H9 (cell line): ENCODE measurements at regions not wholly inside any gene's neighbourhood (a gene's known extent, or its start where the extent isn't known, plus 50 kb on each side); places are given as distances from the start of the nearest gene placed in this dataset.

Experiments
- DNase-seq: peaks from one replicate; pipeline ENCODE4 v3.0.0-alpha.2; 2017
- H2AFZ ChIP-seq: one replicate; pipeline ENCODE4 v1.6.1; 2013; ENCODE audit warnings: mild to moderate bottlenecking, low read length, control low read depth, moderate library complexity
- H2AK5ac ChIP-seq: 2 replicates; pipeline ENCODE4 v1.6.1; 2013; ENCODE audit warnings: low read length, control low read depth, mixed read lengths; ENCODE audit not compliant: insufficient read length
- H2BK120ac ChIP-seq: one replicate; pipeline ENCODE4 v1.6.1; 2013; ENCODE audit warnings: low read depth, mild to moderate bottlenecking, low read length, control low read depth, inconsistent platforms; ENCODE audit not compliant: poor library complexity, severe bottlenecking
- H2BK12ac ChIP-seq: 2 replicates; pipeline ENCODE4 v1.6.1; 2013; ENCODE audit warnings: low read length, control low read depth, mixed read lengths, low read depth; ENCODE audit not compliant: insufficient read length
- H2BK15ac ChIP-seq: 2 replicates; pipeline ENCODE4 v1.6.1; 2013; ENCODE audit warnings: low read depth, low read length, control low read depth
- H2BK20ac ChIP-seq: one replicate; pipeline ENCODE4 v1.6.1; 2013; ENCODE audit warnings: low read depth, mild to moderate bottlenecking, low read length, control low read depth, inconsistent platforms; ENCODE audit not compliant: poor library complexity, severe bottlenecking
- H2BK5ac ChIP-seq: 2 replicates; pipeline ENCODE4 v1.6.1; 2013; ENCODE audit warnings: low read length, control low read depth, mixed read lengths; ENCODE audit not compliant: insufficient read length
- H3K14ac ChIP-seq: 2 replicates; pipeline ENCODE4 v1.6.1; 2013; ENCODE audit warnings: low read length, control low read depth; ENCODE audit not compliant: insufficient read depth
- H3K18ac ChIP-seq: 2 replicates; pipeline ENCODE4 v1.6.1; 2013; ENCODE audit warnings: low read depth, mild to moderate bottlenecking, mixed read lengths, low read length, control low read depth; ENCODE audit not compliant: insufficient read length
- H3K23ac ChIP-seq: 2 replicates; pipeline ENCODE4 v1.6.1; 2013; ENCODE audit warnings: low read length, control low read depth, mixed read lengths, low read depth; ENCODE audit not compliant: insufficient read length
- H3K23me2 ChIP-seq: 2 replicates; pipeline ENCODE4 v1.6.1; 2013; ENCODE audit warnings: low read depth, mild to moderate bottlenecking, mixed read lengths, low read length, control low read depth; ENCODE audit not compliant: insufficient read length, poor library complexity, severe bottlenecking
- H3K27ac ChIP-seq: 2 replicates; pipeline ENCODE4 v1.5.1; 2013; ENCODE audit warnings: low read length, control low read depth, mixed read lengths, low read depth; ENCODE audit not compliant: insufficient read length
- H3K27me3 ChIP-seq: 2 replicates; pipeline ENCODE4 v1.6.1; 2013; ENCODE audit warnings: low read length, control low read depth, inconsistent platforms; ENCODE audit not compliant: insufficient read depth
- H3K4ac ChIP-seq: 2 replicates; pipeline ENCODE4 v1.6.1; 2013; ENCODE audit warnings: low read depth, mild to moderate bottlenecking, control low read depth, inconsistent platforms, low read length, moderate library complexity
- H3K4me1 ChIP-seq: 2 replicates; pipeline ENCODE4 v1.6.1; 2013; ENCODE audit warnings: low read length, control low read depth, inconsistent platforms; ENCODE audit not compliant: insufficient read depth
- H3K4me2 ChIP-seq: 2 replicates; pipeline ENCODE4 v1.6.1; 2013; ENCODE audit warnings: low read length, control low read depth, mixed read lengths; ENCODE audit not compliant: insufficient read length, insufficient read depth
- H3K56ac ChIP-seq: 2 replicates; pipeline ENCODE4 v1.6.1; 2013; ENCODE audit warnings: low read depth, mild to moderate bottlenecking, mixed read lengths, low read length, control low read depth; ENCODE audit not compliant: insufficient read length
- H3K79me1 ChIP-seq: 2 replicates; pipeline ENCODE4 v1.6.1; 2013; ENCODE audit warnings: low read depth, mild to moderate bottlenecking, moderate library complexity, low read length, control low read depth, inconsistent platforms; ENCODE audit not compliant: insufficient read depth, poor library complexity, severe bottlenecking
- H3K79me2 ChIP-seq: 2 replicates; pipeline ENCODE4 v1.6.1; 2013; ENCODE audit warnings: low read length, control low read depth, inconsistent platforms; ENCODE audit not compliant: insufficient read depth
- H3K9ac ChIP-seq: 2 replicates; pipeline ENCODE4 v1.6.1; 2013; ENCODE audit warnings: low read length, control low read depth, mixed read lengths; ENCODE audit not compliant: insufficient read length; ENCODE audit errors: extremely low read depth
- H3K9me3 ChIP-seq: one replicate; pipeline ENCODE4 v1.6.1; 2013; ENCODE audit warnings: low read depth, low read length, inconsistent platforms; ENCODE audit not compliant: control insufficient read depth
- H3T11ph ChIP-seq: one replicate; pipeline ENCODE4 v1.6.1; 2013; ENCODE audit warnings: mild to moderate bottlenecking, low read length, control low read depth, inconsistent platforms
- H4K20me1 ChIP-seq: one replicate; pipeline ENCODE4 v1.6.1; 2013; ENCODE audit not compliant: control insufficient read depth, insufficient read length, insufficient read depth
- H4K5ac ChIP-seq: 2 replicates; pipeline ENCODE4 v1.6.1; 2013; ENCODE audit warnings: low read depth, mild to moderate bottlenecking, mixed read lengths, low read length, control low read depth; ENCODE audit not compliant: insufficient read length
- H4K8ac ChIP-seq: replicated peaks from 2 replicates; pipeline ENCODE4 v1.6.1; 2013; ENCODE audit warnings: low read length, control low read depth, mixed read lengths, low read depth; ENCODE audit not compliant: insufficient read length
- H4K91ac ChIP-seq: 2 replicates; pipeline ENCODE4 v1.6.1; 2013; ENCODE audit warnings: low read depth, mild to moderate bottlenecking, moderate library complexity, mixed read lengths, low read length, control low read depth; ENCODE audit not compliant: insufficient read length
- H3K27ac Mint-ChIP-seq, 3 experiments: 2 replicates in 2 of 3; 3 replicates in 1 of 3; pipeline ENCODE4 v1.8.0; 2020 to 2021; ENCODE audit warnings: mixed read lengths in 3 of 3, mild to moderate bottlenecking in 1 of 3, moderate library complexity in 1 of 3
- H3K27me3 Mint-ChIP-seq: 2 replicates; pipeline ENCODE4 v1.8.0; 2021; ENCODE audit warnings: low read depth, mild to moderate bottlenecking, moderate library complexity, mixed read lengths
- H3K36me3 Mint-ChIP-seq, 3 experiments: 2 replicates in 2 of 3; 3 replicates in 1 of 3; pipeline ENCODE4 v1.8.0; 2020 to 2021; ENCODE audit warnings: low read depth in 3 of 3, mixed read lengths in 3 of 3; ENCODE audit not compliant: insufficient read depth in 1 of 3
- H3K4me1 Mint-ChIP-seq, 2 experiments: 2 replicates each; pipeline ENCODE4 v1.8.0; 2020; ENCODE audit warnings: mixed read lengths in 2 of 2
- H3K4me3 Mint-ChIP-seq, 2 experiments: 2 replicates in 1 of 2; 3 replicates in 1 of 2; pipeline ENCODE4 v1.8.0; 2020 to 2021; ENCODE audit warnings: mild to moderate bottlenecking in 2 of 2, mixed read lengths in 2 of 2, moderate library complexity in 1 of 2
- H3K9me3 Mint-ChIP-seq, 2 experiments: 2 replicates in 1 of 2; 3 replicates in 1 of 2; pipeline ENCODE4 v1.8.0; 2020; ENCODE audit warnings: mild to moderate bottlenecking in 2 of 2, mixed read lengths in 2 of 2, moderate library complexity in 1 of 2
- WGBS: extraction: QIAGEN DNeasy Blood & Tissue Kit; methylation state at CpG from one replicate; pipeline ENCODE4 v1.1.7; 2013; ENCODE audit warnings: missing lambda C conversion rate, low lambda C conversion rate, mixed read lengths; ENCODE audit not compliant: insufficient read length; ENCODE audit errors: extremely low coverage; 5-methylcytosine and 5-hydroxymethylcytosine counted together
- TF ChIP-seq, protein P1 (sequence below): fragments of 200-600 bp; sonication (generic); conservative IDR thresholded peaks from 3 replicates; pipeline ENCODE4 v1.8.0; 2021; ENCODE audit warnings: antibody characterized with exemption, mild to moderate bottlenecking

DNA sequence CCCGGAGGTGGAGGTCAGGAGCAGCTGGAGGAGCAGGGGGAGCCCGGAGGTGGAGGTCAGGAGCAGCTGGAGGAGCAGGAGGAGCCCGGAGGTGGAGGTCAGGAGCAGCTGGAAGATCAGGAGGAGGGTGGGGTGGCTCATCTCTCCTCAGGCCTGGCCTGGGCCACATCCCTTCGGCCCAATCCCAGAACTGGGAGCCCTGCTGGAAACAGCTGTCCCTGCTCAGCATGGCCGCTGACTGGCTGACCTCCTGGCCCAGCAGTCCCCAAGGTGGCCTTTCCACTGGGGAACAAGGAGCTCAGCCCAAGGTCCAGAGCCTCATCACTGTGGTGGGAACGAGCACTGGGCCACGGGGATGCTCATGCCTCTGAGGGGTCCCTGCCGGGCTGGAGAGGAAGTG is 66.6 kb upstream of the LAPTM4A start:
- no peak overlapping the region for H4K8ac ChIP-seq
- H3K9me3 ChIP-seq, result no peaks in the 10 kb centered on the region
- H3K4me2 ChIP-seq, result no peak overlapping the region
- no peak overlapping the region for H2BK12ac ChIP-seq
- H3K56ac ChIP-seq, result no peak overlapping the region
- Mint-ChIP-seq H3K27ac (no peak overlapping the region), H3K36me3 (no peaks in the 10 kb centered on the region), H3K9me3 (peaks cover 0 to 2% of the 10 kb centered on the region in 2 experiments; a peak in 1 of 5 replicates), H3K4me3 (no peak overlapping the region), H3K4me1 (no peaks in the 10 kb centered on the region), H3K27me3 (no peaks in the 10 kb centered on the region; the same call in none of the 2 replicates)
- no peak overlapping the region for H2AFZ ChIP-seq
- H3K9ac ChIP-seq, result no peak overlapping the region
- H3K14ac ChIP-seq, result no peak overlapping the region
- no peak overlapping the region for H3K27ac ChIP-seq
- no peak overlapping the region for H3K18ac ChIP-seq
- no peaks in the 10 kb centered on the region for H3K79me2 ChIP-seq
- TF ChIP-seq, protein P1, sequence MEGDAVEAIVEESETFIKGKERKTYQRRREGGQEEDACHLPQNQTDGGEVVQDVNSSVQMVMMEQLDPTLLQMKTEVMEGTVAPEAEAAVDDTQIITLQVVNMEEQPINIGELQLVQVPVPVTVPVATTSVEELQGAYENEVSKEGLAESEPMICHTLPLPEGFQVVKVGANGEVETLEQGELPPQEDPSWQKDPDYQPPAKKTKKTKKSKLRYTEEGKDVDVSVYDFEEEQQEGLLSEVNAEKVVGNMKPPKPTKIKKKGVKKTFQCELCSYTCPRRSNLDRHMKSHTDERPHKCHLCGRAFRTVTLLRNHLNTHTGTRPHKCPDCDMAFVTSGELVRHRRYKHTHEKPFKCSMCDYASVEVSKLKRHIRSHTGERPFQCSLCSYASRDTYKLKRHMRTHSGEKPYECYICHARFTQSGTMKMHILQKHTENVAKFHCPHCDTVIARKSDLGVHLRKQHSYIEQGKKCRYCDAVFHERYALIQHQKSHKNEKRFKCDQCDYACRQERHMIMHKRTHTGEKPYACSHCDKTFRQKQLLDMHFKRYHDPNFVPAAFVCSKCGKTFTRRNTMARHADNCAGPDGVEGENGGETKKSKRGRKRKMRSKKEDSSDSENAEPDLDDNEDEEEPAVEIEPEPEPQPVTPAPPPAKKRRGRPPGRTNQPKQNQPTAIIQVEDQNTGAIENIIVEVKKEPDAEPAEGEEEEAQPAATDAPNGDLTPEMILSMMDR, result no peak
- no peak overlapping the region for H2AK5ac ChIP-seq
- no peak overlapping the region for H4K5ac ChIP-seq
- no peak overlapping the region for H4K91ac ChIP-seq
- no peak overlapping the region for H2BK5ac ChIP-seq
- H3K4ac ChIP-seq, result no peak overlapping the region
- H3K4me1 ChIP-seq, result no peaks in the 10 kb centered on the region
- no peak overlapping the region for H2BK20ac ChIP-seq
- no peaks in the 10 kb centered on the region for H4K20me1 ChIP-seq
- H3K23ac ChIP-seq, result no peak overlapping the region
- H2BK15ac ChIP-seq, result no peak overlapping the region
- no peaks in the 10 kb centered on the region for H3K27me3 ChIP-seq
- no peak overlapping the region for H2BK120ac ChIP-seq
- no peaks in the 10 kb centered on the region for H3K23me2 ChIP-seq
- WGBS, result no CpG with 5 or more reads among the region's 8 CpGs
- no peak for DNase-seq
- no peak overlapping the region for H3T11ph ChIP-seq
- no peaks in the 10 kb centered on the region for H3K79me1 ChIP-seq
